ENCODE measurements at regions not wholly inside any gene's neighbourhood (a gene's known extent, or its start where the extent isn't known, plus 50 kb on each side); places are given as distances from the start of the nearest gene placed in this dataset.
"Not testable (repeated sequence)": the region's sequence is repeated elsewhere in the genome, so short reads cannot be mapped to it uniquely, and the experiment has no call there.

DNA sequence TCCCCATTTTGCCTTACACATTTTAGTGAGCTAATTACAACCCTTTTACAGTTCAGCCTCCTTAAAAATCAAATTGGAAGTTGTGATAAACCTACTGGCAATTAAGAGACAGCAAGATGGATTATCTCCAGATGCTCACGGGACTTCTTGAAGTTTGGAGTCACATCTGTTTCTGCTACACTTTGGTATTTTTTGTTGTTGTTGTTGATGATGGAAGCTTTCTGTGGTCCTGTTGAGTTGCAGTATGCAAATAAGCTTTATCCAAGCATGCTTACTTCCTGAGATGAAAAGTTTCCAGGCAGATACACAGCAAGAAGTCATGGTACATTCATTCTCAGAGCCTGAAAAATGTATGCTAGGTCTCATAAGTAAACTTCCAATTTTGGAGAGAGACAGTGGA, 670.0 kb upstream of the AMOT start:
- no peaks in the 10 kb centered on the region for H3K36me3 ChIP-seq (ENCODE audit: low read length)
- H3K9me3 ChIP-seq (ENCODE audit: insufficient read depth, low read length) = no peaks in the 10 kb centered on the region
- no peak overlapping the region for H3K4me2 ChIP-seq (ENCODE audit: low read depth, low read length, poor library complexity, severe bottlenecking)
- H2AFZ ChIP-seq (ENCODE audit: low read depth, low read length, severe bottlenecking) = no peak overlapping the region
- H3K4me3 ChIP-seq (ENCODE audit: insufficient read depth, low read length, poor library complexity, severe bottlenecking) = no peak overlapping the region
- H3K9me2 ChIP-seq (replicated peaks; ENCODE audit: insufficient read depth, low read length) = no peaks in the 10 kb centered on the region
- no peaks in the 10 kb centered on the region for H3K27me3 ChIP-seq (ENCODE audit: low read length)
- H4K20me1 ChIP-seq (ENCODE audit: low read depth, low read length) = no peaks in the 10 kb centered on the region
- no peaks in the 10 kb centered on the region for H3F3A ChIP-seq (ENCODE audit: insufficient read depth)
- no peaks in the 10 kb centered on the region for H3K79me2 ChIP-seq (ENCODE audit: insufficient read depth, low read length)
- H3K27ac ChIP-seq (ENCODE audit: low read depth, low read length) = no peak overlapping the region
- TF ChIP-seq, protein P1, sequence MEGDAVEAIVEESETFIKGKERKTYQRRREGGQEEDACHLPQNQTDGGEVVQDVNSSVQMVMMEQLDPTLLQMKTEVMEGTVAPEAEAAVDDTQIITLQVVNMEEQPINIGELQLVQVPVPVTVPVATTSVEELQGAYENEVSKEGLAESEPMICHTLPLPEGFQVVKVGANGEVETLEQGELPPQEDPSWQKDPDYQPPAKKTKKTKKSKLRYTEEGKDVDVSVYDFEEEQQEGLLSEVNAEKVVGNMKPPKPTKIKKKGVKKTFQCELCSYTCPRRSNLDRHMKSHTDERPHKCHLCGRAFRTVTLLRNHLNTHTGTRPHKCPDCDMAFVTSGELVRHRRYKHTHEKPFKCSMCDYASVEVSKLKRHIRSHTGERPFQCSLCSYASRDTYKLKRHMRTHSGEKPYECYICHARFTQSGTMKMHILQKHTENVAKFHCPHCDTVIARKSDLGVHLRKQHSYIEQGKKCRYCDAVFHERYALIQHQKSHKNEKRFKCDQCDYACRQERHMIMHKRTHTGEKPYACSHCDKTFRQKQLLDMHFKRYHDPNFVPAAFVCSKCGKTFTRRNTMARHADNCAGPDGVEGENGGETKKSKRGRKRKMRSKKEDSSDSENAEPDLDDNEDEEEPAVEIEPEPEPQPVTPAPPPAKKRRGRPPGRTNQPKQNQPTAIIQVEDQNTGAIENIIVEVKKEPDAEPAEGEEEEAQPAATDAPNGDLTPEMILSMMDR (IDR thresholded peaks at IDR 0.05; ENCODE audit: insufficient read depth, low read length, poor library complexity, severe bottlenecking) = no peak
- no peak for TF ChIP-seq EZH2phosphoT487 (conservative IDR thresholded peaks at IDR 0.05; ENCODE audit: low read length)
- H3K9ac ChIP-seq (ENCODE audit: low read length) = no peak overlapping the region

GRCh38 chrX:113492895-113493294, 652.3 kb upstream of the AMOT start:
- H3K79me2 ChIP-seq (ENCODE audit: insufficient read depth, low read length) = no peaks in the 10 kb centered on the region
- H2AFZ ChIP-seq (ENCODE audit: low read depth, low read length, severe bottlenecking) = no peak overlapping the region
- H3K27ac ChIP-seq (ENCODE audit: low read depth, low read length) = no peak overlapping the region
- H3F3A ChIP-seq (ENCODE audit: insufficient read depth) = no peaks in the 10 kb centered on the region
- H3K9me3 ChIP-seq (ENCODE audit: insufficient read depth, low read length) = no peaks in the 10 kb centered on the region
- H3K36me3 ChIP-seq (ENCODE audit: low read length) = no peaks in the 10 kb centered on the region
- no peak for TF ChIP-seq EZH2phosphoT487 (conservative IDR thresholded peaks at IDR 0.05; ENCODE audit: low read length)
- TF ChIP-seq, protein P1 (IDR thresholded peaks at IDR 0.05; ENCODE audit: insufficient read depth, low read length, poor library complexity, severe bottlenecking) = no peak
- H3K4me3 ChIP-seq (ENCODE audit: insufficient read depth, low read length, poor library complexity, severe bottlenecking) = no peak overlapping the region
- no peak overlapping the region for H3K4me2 ChIP-seq (ENCODE audit: low read depth, low read length, poor library complexity, severe bottlenecking)
- no peak overlapping the region for H3K9ac ChIP-seq (ENCODE audit: low read length)
- no peaks in the 10 kb centered on the region for H3K27me3 ChIP-seq (ENCODE audit: low read length)
- H4K20me1 ChIP-seq (ENCODE audit: low read depth, low read length) = no peaks in the 10 kb centered on the region
- H3K9me2 ChIP-seq (replicated peaks; ENCODE audit: insufficient read depth, low read length) = no peaks in the 10 kb centered on the region

GRCh38 chrX:113473418-113473817, 632.8 kb upstream of the AMOT start:
- Histone ChIP-seq H3K4me3 (ENCODE audit: insufficient read depth, low read length, poor library complexity, severe bottlenecking) (no peak overlapping the region), H3K4me2 (ENCODE audit: low read depth, low read length, poor library complexity, severe bottlenecking) (no peak overlapping the region), H3K9me2 (replicated peaks; ENCODE audit: insufficient read depth, low read length) (no peaks in the 10 kb centered on the region), H3K9me3 (ENCODE audit: insufficient read depth, low read length) (no peaks in the 10 kb centered on the region), H3K27ac (ENCODE audit: low read depth, low read length) (no peak overlapping the region), H4K20me1 (ENCODE audit: low read depth, low read length) (no peaks in the 10 kb centered on the region), H3F3A (ENCODE audit: insufficient read depth) (no peaks in the 10 kb centered on the region), H3K9ac (ENCODE audit: low read length) (no peak overlapping the region), H3K79me2 (ENCODE audit: insufficient read depth, low read length) (no peaks in the 10 kb centered on the region), H3K27me3 (ENCODE audit: low read length) (no peaks in the 10 kb centered on the region), H3K36me3 (ENCODE audit: low read length) (no peaks in the 10 kb centered on the region), H2AFZ (ENCODE audit: low read depth, low read length, severe bottlenecking) (no peak overlapping the region)
- no peak for TF ChIP-seq EZH2phosphoT487 (conservative IDR thresholded peaks at IDR 0.05; ENCODE audit: low read length)
- TF ChIP-seq, protein P1 (IDR thresholded peaks at IDR 0.05; ENCODE audit: insufficient read depth, low read length, poor library complexity, severe bottlenecking) = no peak

- not testable (repeated sequence) for H3K9me2 ChIP-seq (replicated peaks; ENCODE audit: insufficient read depth, low read length); H3K9me3 ChIP-seq (ENCODE audit: insufficient read depth, low read length); H3K4me3 ChIP-seq (ENCODE audit: insufficient read depth, low read length, poor library complexity, severe bottlenecking); H3K27ac ChIP-seq (ENCODE audit: low read depth, low read length); H4K20me1 ChIP-seq (ENCODE audit: low read depth, low read length); H3K4me2 ChIP-seq (ENCODE audit: low read depth, low read length, poor library complexity, severe bottlenecking); H2AFZ ChIP-seq (ENCODE audit: low read depth, low read length, severe bottlenecking); H3K36me3 ChIP-seq (ENCODE audit: low read length); H3K79me2 ChIP-seq (ENCODE audit: insufficient read depth, low read length); H3K27me3 ChIP-seq (ENCODE audit: low read length); H3K9ac ChIP-seq (ENCODE audit: low read length); H3F3A ChIP-seq (ENCODE audit: insufficient read depth)
These were observed 632.4 kb upstream of the AMOT start for GRCh38 chrX:113473015-113473414.
